ENCODE measurements at regions not wholly inside any gene's neighbourhood (a gene's known extent, or its start where the extent isn't known, plus 50 kb on each side); places are given as distances from the start of the nearest gene placed in this dataset.

- H3K27ac ChIP-seq (ENCODE audit: low read depth, low read length, severe bottlenecking), result no peak overlapping the region
- H3K9me3 ChIP-seq (ENCODE audit: control insufficient read depth, low read length), result no peaks in the 10 kb centered on the region
- no peak overlapping the region for H3K4me3 ChIP-seq (ENCODE audit: extremely low read depth, insufficient read depth, low read length, poor library complexity, severe bottlenecking)
- no peaks in the 10 kb centered on the region for H3K4me1 ChIP-seq (ENCODE audit: control insufficient read depth, insufficient read depth, low read length, poor library complexity, severe bottlenecking)
- 91 to 99% methylated on average over 6 of the region's 6 CpGs for WGBS, 2 experiments (ENCODE audit: insufficient coverage in 2 of 2)
- H3K36me3 ChIP-seq (ENCODE audit: control insufficient read depth, insufficient read depth, low read length), result no peaks in the 10 kb centered on the region
These were observed 201.0 kb upstream of the HS6ST1 start for GRCh38 chr2:128519517-128520215.

GRCh38 chr2:128520340-128520739 lies 201.7 kb upstream of the HS6ST1 start:
- Histone ChIP-seq H3K36me3 (ENCODE audit: control insufficient read depth, insufficient read depth, low read length) (no peaks in the 10 kb centered on the region), H3K9me3 (ENCODE audit: control insufficient read depth, low read length) (no peaks in the 10 kb centered on the region), H3K4me1 (ENCODE audit: control insufficient read depth, insufficient read depth, low read length, poor library complexity, severe bottlenecking) (no peaks in the 10 kb centered on the region), H3K27ac (ENCODE audit: low read depth, low read length, severe bottlenecking) (no peak overlapping the region), H3K4me3 (ENCODE audit: extremely low read depth, insufficient read depth, low read length, poor library complexity, severe bottlenecking) (no peak overlapping the region)
- WGBS, 2 experiments (ENCODE audit: insufficient coverage in 2 of 2), result 83 to 87% methylated on average over 3 to 4 of the region's 4 CpGs

GRCh38 chr2:128520791-128521190 lies 202.1 kb upstream of the HS6ST1 start:
- Histone ChIP-seq H3K4me1 (ENCODE audit: control insufficient read depth, insufficient read depth, low read length, poor library complexity, severe bottlenecking) (no peaks in the 10 kb centered on the region), H3K36me3 (ENCODE audit: control insufficient read depth, insufficient read depth, low read length) (no peaks in the 10 kb centered on the region), H3K9me3 (ENCODE audit: control insufficient read depth, low read length) (no peaks in the 10 kb centered on the region), H3K27ac (ENCODE audit: low read depth, low read length, severe bottlenecking) (no peak overlapping the region), H3K4me3 (ENCODE audit: extremely low read depth, insufficient read depth, low read length, poor library complexity, severe bottlenecking) (no peak overlapping the region)
- whole genome bisulfite sequencing, 2 experiments (ENCODE audit: insufficient coverage in 2 of 2), result 90 to 97% methylated on average over 7 to 9 of the region's 9 CpGs

- no peaks in the 10 kb centered on the region for H3K4me1 ChIP-seq (ENCODE audit: control insufficient read depth, insufficient read depth, low read length, poor library complexity, severe bottlenecking)
- 94 to 100% methylated on average over 4 of the region's 4 CpGs for WGBS, 2 experiments (ENCODE audit: insufficient coverage in 2 of 2)
- H3K27ac ChIP-seq (ENCODE audit: low read depth, low read length, severe bottlenecking), result no peak overlapping the region
- H3K36me3 ChIP-seq (ENCODE audit: control insufficient read depth, insufficient read depth, low read length), result no peaks in the 10 kb centered on the region
- no peak overlapping the region for H3K4me3 ChIP-seq (ENCODE audit: extremely low read depth, insufficient read depth, low read length, poor library complexity, severe bottlenecking)
- no peaks in the 10 kb centered on the region for H3K9me3 ChIP-seq (ENCODE audit: control insufficient read depth, low read length)
These were observed 202.8 kb upstream of the HS6ST1 start for GRCh38 chr2:128521482-128521881.

- Histone ChIP-seq H3K4me1 (ENCODE audit: control insufficient read depth, insufficient read depth, low read length, poor library complexity, severe bottlenecking) (no peaks in the 10 kb centered on the region), H3K36me3 (ENCODE audit: control insufficient read depth, insufficient read depth, low read length) (no peaks in the 10 kb centered on the region), H3K4me3 (ENCODE audit: extremely low read depth, insufficient read depth, low read length, poor library complexity, severe bottlenecking) (no peak overlapping the region), H3K27ac (ENCODE audit: low read depth, low read length, severe bottlenecking) (no peak overlapping the region), H3K9me3 (ENCODE audit: control insufficient read depth, low read length) (no peaks in the 10 kb centered on the region)
- 100% methylated on average over 1 of the region's 7 CpGs; no CpG with 5 or more reads in 1 of the 2 experiments for WGBS, 2 experiments (ENCODE audit: insufficient coverage in 2 of 2)
These were observed 204.2 kb upstream of the HS6ST1 start for GRCh38 chr2:128522829-128523228.

- Histone ChIP-seq H3K4me3 (ENCODE audit: extremely low read depth, insufficient read depth, low read length, poor library complexity, severe bottlenecking) (no peak overlapping the region), H3K4me1 (ENCODE audit: control insufficient read depth, insufficient read depth, low read length, poor library complexity, severe bottlenecking) (no peaks in the 10 kb centered on the region), H3K36me3 (ENCODE audit: control insufficient read depth, insufficient read depth, low read length) (no peaks in the 10 kb centered on the region), H3K9me3 (ENCODE audit: control insufficient read depth, low read length) (no peaks in the 10 kb centered on the region), H3K27ac (ENCODE audit: low read depth, low read length, severe bottlenecking) (no peak overlapping the region)
- WGBS, 2 experiments (ENCODE audit: insufficient coverage in 2 of 2), result 82 to 85% methylated on average over 4 of the region's 4 CpGs
These were observed 204.8 kb upstream of the HS6ST1 start for GRCh38 chr2:128523457-128523856.

- Histone ChIP-seq H3K36me3 (ENCODE audit: control insufficient read depth, insufficient read depth, low read length) (no peaks in the 10 kb centered on the region), H3K27ac (ENCODE audit: low read depth, low read length, severe bottlenecking) (no peak overlapping the region), H3K4me3 (ENCODE audit: extremely low read depth, insufficient read depth, low read length, poor library complexity, severe bottlenecking) (no peak overlapping the region), H3K4me1 (ENCODE audit: control insufficient read depth, insufficient read depth, low read length, poor library complexity, severe bottlenecking) (no peaks in the 10 kb centered on the region), H3K9me3 (ENCODE audit: control insufficient read depth, low read length) (no peaks in the 10 kb centered on the region)
- WGBS, 2 experiments (ENCODE audit: insufficient coverage in 2 of 2), result 83 to 91% methylated on average over 4 to 6 of the region's 6 CpGs
These were observed 205.5 kb upstream of the HS6ST1 start for GRCh38 chr2:128524183-128524582.

GRCh38 chr2:128525653-128526052 lies 207.0 kb upstream of the HS6ST1 start:
- no peaks in the 10 kb centered on the region for H3K36me3 ChIP-seq (ENCODE audit: control insufficient read depth, insufficient read depth, low read length)
- no peaks in the 10 kb centered on the region for H3K9me3 ChIP-seq (ENCODE audit: control insufficient read depth, low read length)
- H3K4me1 ChIP-seq (ENCODE audit: control insufficient read depth, insufficient read depth, low read length, poor library complexity, severe bottlenecking), result no peaks in the 10 kb centered on the region
- 92 to 94% methylated on average over 4 to 6 of the region's 6 CpGs for WGBS, 2 experiments (ENCODE audit: insufficient coverage in 2 of 2)
- H3K27ac ChIP-seq (ENCODE audit: low read depth, low read length, severe bottlenecking), result no peak overlapping the region
- no peak overlapping the region for H3K4me3 ChIP-seq (ENCODE audit: extremely low read depth, insufficient read depth, low read length, poor library complexity, severe bottlenecking)

GRCh38 chr2:128526455-128526976 lies 207.8 kb upstream of the HS6ST1 start:
- Histone ChIP-seq H3K4me3 (ENCODE audit: extremely low read depth, insufficient read depth, low read length, poor library complexity, severe bottlenecking) (no peak overlapping the region), H3K4me1 (ENCODE audit: control insufficient read depth, insufficient read depth, low read length, poor library complexity, severe bottlenecking) (no peaks in the 10 kb centered on the region), H3K27ac (ENCODE audit: low read depth, low read length, severe bottlenecking) (no peak overlapping the region), H3K9me3 (ENCODE audit: control insufficient read depth, low read length) (no peaks in the 10 kb centered on the region), H3K36me3 (ENCODE audit: control insufficient read depth, insufficient read depth, low read length) (no peaks in the 10 kb centered on the region)
- WGBS, 2 experiments (ENCODE audit: insufficient coverage in 2 of 2), result 95% methylated on average over 14 of the region's 14 CpGs

GRCh38 chr2:128528133-128528532 lies 209.5 kb upstream of the HS6ST1 start:
- no peaks in the 10 kb centered on the region for H3K4me1 ChIP-seq (ENCODE audit: control insufficient read depth, insufficient read depth, low read length, poor library complexity, severe bottlenecking)
- H3K9me3 ChIP-seq (ENCODE audit: control insufficient read depth, low read length), result no peaks in the 10 kb centered on the region
- 87 to 90% methylated on average over 3 to 4 of the region's 5 CpGs for WGBS, 2 experiments (ENCODE audit: insufficient coverage in 2 of 2)
- no peak overlapping the region for H3K27ac ChIP-seq (ENCODE audit: low read depth, low read length, severe bottlenecking)
- no peak overlapping the region for H3K4me3 ChIP-seq (ENCODE audit: extremely low read depth, insufficient read depth, low read length, poor library complexity, severe bottlenecking)
- no peaks in the 10 kb centered on the region for H3K36me3 ChIP-seq (ENCODE audit: control insufficient read depth, insufficient read depth, low read length)

- Histone ChIP-seq H3K27ac (ENCODE audit: low read depth, low read length, severe bottlenecking) (no peak overlapping the region), H3K4me1 (ENCODE audit: control insufficient read depth, insufficient read depth, low read length, poor library complexity, severe bottlenecking) (peaks cover 3% of the 10 kb centered on the region), H3K9me3 (ENCODE audit: control insufficient read depth, low read length) (no peaks in the 10 kb centered on the region), H3K36me3 (ENCODE audit: control insufficient read depth, insufficient read depth, low read length) (no peaks in the 10 kb centered on the region), H3K4me3 (ENCODE audit: extremely low read depth, insufficient read depth, low read length, poor library complexity, severe bottlenecking) (no peak overlapping the region)
- WGBS, 2 experiments (ENCODE audit: insufficient coverage in 2 of 2), result 75 to 100% methylated on average over 1 to 2 of the region's 4 CpGs
These were observed 211.4 kb upstream of the HS6ST1 start for GRCh38 chr2:128530025-128530573.
